H7 (cell line): ENCODE measurements at regions not wholly inside any gene's neighbourhood (a gene's known extent, or its start where the extent isn't known, plus 50 kb on each side); places are given as distances from the start of the nearest gene placed in this dataset.
A peak's percentile ranks its signal among the peaks of the same experiment; 100 is the strongest.
"Not testable (repeated sequence)": the region's sequence is repeated elsewhere in the genome, so short reads cannot be mapped to it uniquely, and the experiment has no call there.

ENCODE experiments used
- DNase-seq: peaks from one replicate; pipeline ENCODE4 v3.0.0; 2012
- H3K27me3 ChIP-seq: 2 replicates; pipeline ENCODE4 v1.6.0; 2011; ENCODE audit warnings: mild to moderate bottlenecking, low read length; ENCODE audit not compliant: control insufficient read depth, insufficient read depth
- H3K36me3 ChIP-seq: replicated peaks from 2 replicates; pipeline ENCODE4 v1.5.1; 2011; ENCODE audit warnings: low read length; ENCODE audit not compliant: control insufficient read depth, insufficient read depth
- H3K4me3 ChIP-seq: 2 replicates; pipeline ENCODE4 v1.5.1; 2011; ENCODE audit warnings: low read depth, mild to moderate bottlenecking, control low read depth, low read length, moderate library complexity; ENCODE audit not compliant: insufficient read depth

- Histone ChIP-seq H3K36me3 (no peaks in the 10 kb centered on the region), H3K4me3 (no peak overlapping the region), H3K27me3 (no peaks in the 10 kb centered on the region)
- DNase-seq, result peak; percentile 45
These were observed 277.9 kb downstream of the TRIML1 start for GRCh38 chr4:188417181-188417580.

GRCh38 chr4:188423039-188423438, 283.8 kb downstream of the TRIML1 start:
- no peak for DNase-seq
- Histone ChIP-seq H3K27me3 (no peaks in the 10 kb centered on the region), H3K4me3 (no peak overlapping the region), H3K36me3 (no peaks in the 10 kb centered on the region)

- Histone ChIP-seq H3K4me3 (no peak overlapping the region), H3K36me3 (no peaks in the 10 kb centered on the region), H3K27me3 (no peaks in the 10 kb centered on the region)
- peak; percentile 39 for DNase-seq
These were observed 289.7 kb downstream of the TRIML1 start for GRCh38 chr4:188428935-188429334.

GRCh38 chr4:188429965-188430364, 290.7 kb downstream of the TRIML1 start:
- no peak for DNase-seq
- H3K27me3 ChIP-seq, result no peaks in the 10 kb centered on the region
- H3K4me3 ChIP-seq, result no peak overlapping the region
- no peaks in the 10 kb centered on the region for H3K36me3 ChIP-seq

GRCh38 chr4:188430384-188430783, 291.1 kb downstream of the TRIML1 start:
- Histone ChIP-seq H3K4me3 (no peak overlapping the region), H3K36me3 (no peaks in the 10 kb centered on the region), H3K27me3 (no peaks in the 10 kb centered on the region)
- no peak for DNase-seq

DNA sequence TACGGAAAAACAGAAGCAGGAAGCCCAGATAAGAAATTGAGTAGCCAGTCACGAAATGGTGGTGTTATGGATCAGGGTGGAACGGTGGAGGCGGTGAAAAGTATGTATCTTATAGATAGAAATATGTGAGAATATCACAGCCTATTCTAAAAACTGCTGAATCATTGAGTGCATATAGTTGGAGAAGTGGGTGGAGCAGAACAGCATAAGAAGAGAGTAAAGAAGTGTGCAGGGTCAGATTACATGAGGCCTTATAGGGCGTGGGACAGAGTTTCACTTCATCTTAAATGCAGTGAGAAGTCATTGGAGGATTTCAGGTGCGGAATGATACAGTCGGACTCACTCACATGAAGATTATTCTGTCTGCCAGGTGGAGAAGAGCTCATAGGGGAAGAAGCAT, 293.1 kb downstream of the TRIML1 start:
- no peaks in the 10 kb centered on the region for H3K36me3 ChIP-seq
- no peak for DNase-seq
- H3K4me3 ChIP-seq, result no peak overlapping the region
- no peaks in the 10 kb centered on the region for H3K27me3 ChIP-seq

GRCh38 chr4:188433741-188434315, 294.6 kb downstream of the TRIML1 start:
- Histone ChIP-seq H3K27me3 (no peaks in the 10 kb centered on the region), H3K4me3 (no peak overlapping the region), H3K36me3 (no peaks in the 10 kb centered on the region)
- DNase-seq, result no peak

DNA sequence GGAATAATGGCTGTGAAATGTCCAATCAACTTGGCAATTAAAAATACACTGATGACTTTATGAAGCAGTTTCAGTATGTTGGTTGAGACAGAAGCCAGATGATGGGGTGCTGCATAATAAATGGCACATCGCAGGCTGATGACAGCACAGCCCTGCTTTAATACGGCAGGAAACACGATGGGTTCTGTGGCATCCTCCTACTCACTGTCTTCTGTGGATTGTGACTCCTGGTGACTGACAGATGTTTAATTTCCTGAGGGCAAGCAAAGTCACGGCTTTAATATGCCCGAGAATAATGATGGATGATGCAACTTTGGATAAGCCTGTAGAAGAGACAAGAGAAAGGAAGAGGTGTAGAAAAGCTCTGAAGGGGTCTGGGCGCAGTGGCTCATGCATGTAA, 295.4 kb downstream of the TRIML1 start:
- Histone ChIP-seq H3K27me3 (no peaks in the 10 kb centered on the region), H3K36me3 (no peaks in the 10 kb centered on the region), H3K4me3 (no peak overlapping the region)
- DNase-seq, result no peak

DNA sequence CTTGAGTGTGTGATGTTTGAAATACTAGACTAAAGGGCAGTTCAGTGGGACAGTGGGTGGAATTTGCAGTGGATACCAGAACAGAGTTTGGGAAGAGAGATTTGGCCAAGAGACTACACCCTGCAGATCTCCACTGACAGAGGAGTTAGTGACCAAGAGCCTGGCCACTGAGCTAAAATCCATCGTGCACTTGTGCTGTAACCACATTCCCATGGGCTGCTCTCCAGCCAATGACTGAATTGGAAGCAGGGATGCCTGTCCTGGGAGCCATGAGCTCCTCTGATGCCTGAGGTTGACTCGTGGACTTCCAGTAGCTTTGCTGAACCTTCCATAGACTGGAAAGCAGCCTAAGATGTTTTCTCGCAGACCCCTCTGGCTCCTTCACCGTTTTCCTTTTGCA, 296.1 kb downstream of the TRIML1 start:
- no peak for DNase-seq
- Histone ChIP-seq H3K36me3 (no peaks in the 10 kb centered on the region), H3K27me3 (no peaks in the 10 kb centered on the region), H3K4me3 (no peak overlapping the region)

DNA sequence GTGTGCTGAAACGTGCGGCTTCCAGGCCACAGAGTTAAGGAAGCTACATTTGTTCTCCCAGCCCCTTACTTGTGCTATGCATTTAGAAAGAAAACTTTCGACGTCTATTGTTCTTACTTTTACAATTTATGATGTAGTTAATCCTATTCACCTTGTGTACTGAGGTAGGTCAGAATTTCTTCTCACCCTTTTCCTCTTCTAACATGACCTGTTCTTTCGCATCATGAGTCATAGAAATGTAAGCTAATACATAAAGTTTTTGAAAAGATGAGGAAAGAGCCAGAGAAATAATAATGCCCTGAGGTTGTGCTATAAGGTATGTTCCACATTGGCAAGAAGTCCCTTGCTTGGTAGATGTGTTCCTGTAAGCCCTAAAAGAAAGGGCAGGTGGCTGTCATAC, 298.3 kb downstream of the TRIML1 start:
- Histone ChIP-seq H3K4me3 (no peak overlapping the region), H3K27me3 (no peaks in the 10 kb centered on the region), H3K36me3 (no peaks in the 10 kb centered on the region)
- DNase-seq, result no peak

DNA sequence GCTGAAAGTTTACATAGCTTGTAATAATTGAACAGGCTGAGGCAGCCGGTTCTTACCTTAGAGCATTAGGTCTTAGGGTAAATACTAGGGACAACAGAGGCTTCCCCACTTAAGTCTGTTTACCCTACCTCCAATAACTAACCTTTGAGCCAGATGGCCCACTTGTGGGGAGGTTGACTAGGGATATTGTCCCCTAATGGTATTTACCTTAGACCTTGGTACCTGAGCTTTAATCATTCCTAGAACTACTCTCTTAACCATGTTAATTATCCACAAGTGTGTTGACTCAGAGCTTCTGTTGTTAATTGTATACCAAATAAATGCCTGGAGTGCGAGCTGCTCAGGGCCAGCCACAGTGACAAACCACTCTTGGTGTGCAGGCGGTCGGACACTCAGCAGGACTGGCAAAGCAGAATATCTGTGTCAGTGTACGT, 299.2 kb downstream of the TRIML1 start:
- not testable (repeated sequence) for DNase-seq, H3K36me3 ChIP-seq, H3K4me3 ChIP-seq, H3K27me3 ChIP-seq

GRCh38 chr4:188439641-188440311, 300.5 kb downstream of the TRIML1 start:
- Histone ChIP-seq H3K27me3 (no peaks in the 10 kb centered on the region), H3K36me3 (no peaks in the 10 kb centered on the region), H3K4me3 (no peak overlapping the region)
- no peak for DNase-seq

- Histone ChIP-seq H3K4me3 (no peak overlapping the region), H3K27me3 (no peaks in the 10 kb centered on the region), H3K36me3 (no peaks in the 10 kb centered on the region)
- DNase-seq, result no peak
These were observed 305.3 kb downstream of the TRIML1 start for GRCh38 chr4:188444500-188444899.

GRCh38 chr4:188448996-188449395, 309.8 kb downstream of the TRIML1 start:
- H3K36me3 ChIP-seq, DNase-seq, H3K27me3 ChIP-seq, H3K4me3 ChIP-seq: not testable (repeated sequence)

- no peaks in the 10 kb centered on the region for H3K36me3 ChIP-seq
These were observed 311.3 kb downstream of the TRIML1 start for GRCh38 chr4:188450571-188450970.

DNA sequence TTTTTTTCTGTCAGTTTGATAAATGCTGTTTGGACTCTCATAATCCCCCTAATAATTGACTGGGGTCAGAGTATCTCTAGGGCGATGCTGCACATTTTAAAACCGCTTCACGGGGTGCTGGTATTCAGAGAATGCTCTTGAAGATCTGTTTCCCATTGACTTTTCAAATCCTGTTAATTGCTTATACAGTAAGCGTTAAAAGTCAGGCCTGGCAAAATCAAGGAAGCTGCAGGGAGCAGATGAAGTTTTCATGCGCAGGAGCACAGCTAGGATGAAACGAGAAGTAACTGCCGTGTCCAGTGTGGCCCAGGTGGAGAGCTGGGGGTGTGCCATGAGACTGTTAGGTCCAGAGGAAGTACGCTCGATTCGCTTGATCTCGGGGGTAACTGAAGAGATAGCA, 312.9 kb downstream of the TRIML1 start:
- no peak for DNase-seq
- Histone ChIP-seq H3K4me3 (no peak overlapping the region), H3K27me3 (no peaks in the 10 kb centered on the region), H3K36me3 (no peaks in the 10 kb centered on the region)

More at GRCh38 chr4:188450571-188450970, 311.3 kb downstream of the TRIML1 start:
- DNase-seq, result no peak
- Histone ChIP-seq H3K27me3 (no peaks in the 10 kb centered on the region), H3K4me3 (no peak overlapping the region)
